PC-3 (cell line): ENCODE measurements at regions not wholly inside any gene's neighbourhood (a gene's known extent, or its start where the extent isn't known, plus 50 kb on each side); places are given as distances from the start of the nearest gene placed in this dataset.

ENCODE experiments used
- CTCF ChIP-seq: fragments of 300-600 bp; sonication (generic); conservative IDR thresholded peaks from 2 replicates; pipeline ENCODE4 v1.5.1; 2017; ENCODE audit warnings: antibody characterized with exemption, low read depth, mild to moderate bottlenecking, low read length
- EZH2 ChIP-seq: fragments of 300-600 bp; sonication (generic); IDR thresholded peaks from one replicate; pipeline ENCODE4 v1.6.1; 2017; ENCODE audit warnings: antibody characterized with exemption, mild to moderate bottlenecking, low read length; ENCODE audit not compliant: unreplicated experiment
- EZH2phosphoT487 ChIP-seq: fragments of 300-600 bp; sonication (generic); IDR thresholded peaks from 2 replicates; pipeline ENCODE4 v1.6.1; 2018; ENCODE audit warnings: mild to moderate bottlenecking, antibody characterized with exemption, low read length, borderline replicate concordance

DNA sequence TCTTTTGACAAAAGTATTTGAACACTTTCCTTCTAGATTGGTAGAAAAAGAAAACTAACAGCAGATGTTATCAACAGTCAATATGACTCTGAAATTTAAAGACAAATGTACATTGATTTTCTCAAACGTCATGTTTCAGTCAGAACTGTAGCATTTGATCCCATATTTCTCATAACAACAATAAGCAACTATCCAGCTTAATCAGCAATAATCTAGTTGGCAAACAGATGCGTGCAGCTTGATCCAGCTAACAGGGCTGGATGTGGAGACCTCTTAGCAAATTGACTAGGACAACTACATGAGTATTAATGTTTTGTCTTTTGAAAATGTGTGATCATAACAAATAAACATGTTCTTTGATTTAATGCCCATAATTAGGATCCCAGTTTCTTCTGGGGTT, 94.0 kb upstream of the STT3B start:
- TF ChIP-seq CTCF, result no peak
- no peak for TF ChIP-seq EZH2
- no peak for TF ChIP-seq EZH2phosphoT487
